Suprapubic skin (tissue), 4 donors: ENCODE measurements at regions not wholly inside any gene's neighbourhood (a gene's known extent, or its start where the extent isn't known, plus 50 kb on each side); places are given as distances from the start of the nearest gene placed in this dataset.

Experiments
- CTCF ChIP-seq, 2 donors: fragments of 200-600 bp in 1 of 2; fragments of 450-650 bp in 1 of 2; sonication (generic) in 1 of 2; IDR thresholded peaks; one replicate each; pipeline ENCODE4 v1.5.1; 2016 to 2019; ENCODE audit warnings: antibody characterized with exemption in 2 of 2, mild to moderate bottlenecking in 1 of 2, moderate library complexity in 1 of 2
- EP300 ChIP-seq: sonication (generic); formaldehyde crosslinking; IDR thresholded peaks from one replicate; pipeline ENCODE4 v1.6.1; 2017; ENCODE audit warnings: antibody characterized with exemption
- POLR2A ChIP-seq, 2 donors: fragments of 450-650 bp; IDR thresholded peaks; one replicate each; pipeline ENCODE4 v1.6.1; 2017; ENCODE audit warnings: antibody characterized with exemption in 2 of 2, mild to moderate bottlenecking in 2 of 2, moderate library complexity in 2 of 2
- POLR2AphosphoS5 ChIP-seq, 3 donors: sonication (generic); formaldehyde crosslinking; IDR thresholded peaks; one replicate each; pipeline ENCODE4 v1.6.1; 2017; ENCODE audit warnings: antibody characterized with exemption in 3 of 3

- TF ChIP-seq CTCF (IDR thresholded peaks at IDR 0.05) (no peak), POLR2A (IDR thresholded peaks at IDR 0.05) (no peak), POLR2AphosphoS5 (IDR thresholded peaks at IDR 0.05) (no peak), EP300 (no peak)
Observed at GRCh38 chr4:125155251-125155650, 159.5 kb upstream of the FAT4 start.
